DOHH2 (cell line): ENCODE measurements at regions not wholly inside any gene's neighbourhood (a gene's known extent, or its start where the extent isn't known, plus 50 kb on each side); places are given as distances from the start of the nearest gene placed in this dataset.

Source experiments
- H3F3A ChIP-seq: fragments of 200-600 bp; sonication (generic), shearing (Covaris generic); 2 replicates; pipeline ENCODE4 v1.6.0; 2016; ENCODE audit warnings: antibody characterized with exemption, mild to moderate bottlenecking; ENCODE audit not compliant: control insufficient read depth, insufficient read depth
- H3K27ac ChIP-seq: fragments of 200-600 bp; sonication (generic); 2 replicates; pipeline ENCODE4 v1.5.1; 2014; ENCODE audit warnings: low read depth, mild to moderate bottlenecking, low read length, moderate library complexity
- H3K27me3 ChIP-seq: fragments of 200-600 bp; sonication (generic); 2 replicates; pipeline ENCODE4 v1.6.1; 2014; ENCODE audit warnings: mild to moderate bottlenecking, low read length, mixed read lengths; ENCODE audit not compliant: control insufficient read depth
- H3K36me3 ChIP-seq: fragments of 200-600 bp; sonication (generic); 2 replicates; pipeline ENCODE4 v1.6.1; 2014; ENCODE audit warnings: mild to moderate bottlenecking, low read length, moderate library complexity, mixed read lengths; ENCODE audit not compliant: control insufficient read depth
- H3K4me1 ChIP-seq: fragments of 200-600 bp; sonication (generic); 2 replicates; pipeline ENCODE4 v1.6.1; 2014; ENCODE audit warnings: mild to moderate bottlenecking, low read length, mixed read lengths; ENCODE audit not compliant: control insufficient read depth
- H3K4me2 ChIP-seq: fragments of 200-600 bp; sonication (generic); 2 replicates; pipeline ENCODE4 v1.6.0; 2014; ENCODE audit warnings: mild to moderate bottlenecking, low read length, moderate library complexity
- H3K4me3 ChIP-seq: fragments of 200-600 bp; sonication (generic); 2 replicates; pipeline ENCODE4 v1.5.1; 2014; ENCODE audit warnings: mild to moderate bottlenecking, low read length, mixed read lengths
- H3K79me2 ChIP-seq: fragments of 200-600 bp; sonication (generic); 2 replicates; pipeline ENCODE4 v1.6.1; 2014; ENCODE audit warnings: mild to moderate bottlenecking, low read length, mixed read lengths; ENCODE audit not compliant: control insufficient read depth
- H3K9me2 ChIP-seq: fragments of 200-600 bp; sonication (generic); replicated peaks from 2 replicates; pipeline ENCODE4 v1.6.1; 2014; ENCODE audit warnings: mild to moderate bottlenecking, low read length, mixed read lengths; ENCODE audit not compliant: control insufficient read depth
- H3K9me3 ChIP-seq: fragments of 200-600 bp; sonication (generic); 2 replicates; pipeline ENCODE4 v1.6.1; 2014; ENCODE audit warnings: antibody characterized with exemption, low read length, mixed read lengths; ENCODE audit not compliant: control insufficient read depth, insufficient read depth
- H4K20me1 ChIP-seq: fragments of 200-600 bp; sonication (generic); 2 replicates; pipeline ENCODE4 v1.6.0; 2014; ENCODE audit warnings: low read depth, mild to moderate bottlenecking, antibody characterized with exemption, low read length, moderate library complexity; ENCODE audit not compliant: control insufficient read depth, insufficient read depth
- EZH2phosphoT487 ChIP-seq: fragments of 200-600 bp; sonication (generic); IDR thresholded peaks from 2 replicates; pipeline ENCODE4 v1.6.1; 2017; ENCODE audit warnings: borderline replicate concordance, mild to moderate bottlenecking, antibody characterized with exemption, low read length, moderate library complexity, mixed read lengths
- TF ChIP-seq, protein P1 (sequence below): fragments of 200-600 bp; sonication (generic); IDR thresholded peaks from one replicate; pipeline ENCODE4 v1.5.1; 2014; ENCODE audit warnings: antibody characterized with exemption, mild to moderate bottlenecking, low read depth, low read length; ENCODE audit not compliant: poor library complexity, severe bottlenecking

- Histone ChIP-seq H3F3A (no peaks in the 10 kb centered on the region), H3K79me2 (no peaks in the 10 kb centered on the region), H3K36me3 (no peaks in the 10 kb centered on the region), H3K9me2 (no peaks in the 10 kb centered on the region; the same call in 1 of the 2 replicates), H3K4me3 (no peak overlapping the region), H3K9me3 (no peaks in the 10 kb centered on the region), H3K4me2 (no peak overlapping the region), H3K27ac (no peak overlapping the region), H4K20me1 (no peaks in the 10 kb centered on the region), H3K27me3 (no peaks in the 10 kb centered on the region), H3K4me1 (no peaks in the 10 kb centered on the region)
- TF ChIP-seq, protein P1, sequence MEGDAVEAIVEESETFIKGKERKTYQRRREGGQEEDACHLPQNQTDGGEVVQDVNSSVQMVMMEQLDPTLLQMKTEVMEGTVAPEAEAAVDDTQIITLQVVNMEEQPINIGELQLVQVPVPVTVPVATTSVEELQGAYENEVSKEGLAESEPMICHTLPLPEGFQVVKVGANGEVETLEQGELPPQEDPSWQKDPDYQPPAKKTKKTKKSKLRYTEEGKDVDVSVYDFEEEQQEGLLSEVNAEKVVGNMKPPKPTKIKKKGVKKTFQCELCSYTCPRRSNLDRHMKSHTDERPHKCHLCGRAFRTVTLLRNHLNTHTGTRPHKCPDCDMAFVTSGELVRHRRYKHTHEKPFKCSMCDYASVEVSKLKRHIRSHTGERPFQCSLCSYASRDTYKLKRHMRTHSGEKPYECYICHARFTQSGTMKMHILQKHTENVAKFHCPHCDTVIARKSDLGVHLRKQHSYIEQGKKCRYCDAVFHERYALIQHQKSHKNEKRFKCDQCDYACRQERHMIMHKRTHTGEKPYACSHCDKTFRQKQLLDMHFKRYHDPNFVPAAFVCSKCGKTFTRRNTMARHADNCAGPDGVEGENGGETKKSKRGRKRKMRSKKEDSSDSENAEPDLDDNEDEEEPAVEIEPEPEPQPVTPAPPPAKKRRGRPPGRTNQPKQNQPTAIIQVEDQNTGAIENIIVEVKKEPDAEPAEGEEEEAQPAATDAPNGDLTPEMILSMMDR = no peak
- TF ChIP-seq EZH2phosphoT487 = no peak
Observed at GRCh38 chr14:85159726-85160125, 370.2 kb upstream of the FLRT2 start.

GRCh38 chr14:85165094-85165493, 364.9 kb upstream of the FLRT2 start:
- Histone ChIP-seq H4K20me1 (no peaks in the 10 kb centered on the region), H3F3A (no peaks in the 10 kb centered on the region), H3K4me3 (no peak overlapping the region), H3K36me3 (no peaks in the 10 kb centered on the region), H3K4me1 (no peaks in the 10 kb centered on the region), H3K27ac (no peak overlapping the region), H3K4me2 (no peak overlapping the region), H3K27me3 (no peaks in the 10 kb centered on the region), H3K9me3 (no peaks in the 10 kb centered on the region), H3K79me2 (no peaks in the 10 kb centered on the region), H3K9me2 (no peaks in the 10 kb centered on the region)
- TF ChIP-seq EZH2phosphoT487 = no peak
- TF ChIP-seq, protein P1 = no peak

GRCh38 chr14:85169381-85169780, 360.6 kb upstream of the FLRT2 start:
- Histone ChIP-seq H3K9me2 (no peaks in the 10 kb centered on the region), H3K4me3 (no peak overlapping the region), H3K9me3 (no peaks in the 10 kb centered on the region), H3K4me2 (no peak overlapping the region), H3K36me3 (no peaks in the 10 kb centered on the region), H4K20me1 (no peaks in the 10 kb centered on the region), H3F3A (no peaks in the 10 kb centered on the region), H3K27me3 (no peaks in the 10 kb centered on the region), H3K27ac (no peak overlapping the region), H3K79me2 (no peaks in the 10 kb centered on the region), H3K4me1 (no peaks in the 10 kb centered on the region)
- TF ChIP-seq, protein P1 = no peak
- no peak for TF ChIP-seq EZH2phosphoT487

- no peaks in the 10 kb centered on the region for H3K9me2 ChIP-seq
- TF ChIP-seq, protein P1 = no peak
- TF ChIP-seq EZH2phosphoT487 = no peak
- no peak overlapping the region for H3K4me2 ChIP-seq
- H3K79me2 ChIP-seq = no peaks in the 10 kb centered on the region
- H3K27ac ChIP-seq = no peak overlapping the region
- H4K20me1 ChIP-seq = no peaks in the 10 kb centered on the region
- H3F3A ChIP-seq = no peaks in the 10 kb centered on the region
- H3K9me3 ChIP-seq = no peaks in the 10 kb centered on the region
- H3K4me1 ChIP-seq = no peaks in the 10 kb centered on the region
- no peaks in the 10 kb centered on the region for H3K27me3 ChIP-seq
- H3K36me3 ChIP-seq = no peaks in the 10 kb centered on the region
- no peak overlapping the region for H3K4me3 ChIP-seq
Observed at GRCh38 chr14:85172290-85172689, 357.7 kb upstream of the FLRT2 start.
